AG09309 (cell line): ENCODE measurements at regions not wholly inside any gene's neighbourhood (a gene's known extent, or its start where the extent isn't known, plus 50 kb on each side); places are given as distances from the start of the nearest gene placed in this dataset.

Source experiments
- DNase-seq: peaks from one replicate; pipeline ENCODE4 v3.0.0-alpha.2; 2010; ENCODE audit warnings: low read depth
- H3K4me3 ChIP-seq: 2 replicates; pipeline ENCODE4 v1.5.1; 2011; ENCODE audit warnings: mild to moderate bottlenecking, low read depth, low read length, moderate library complexity; ENCODE audit not compliant: control insufficient read depth
- CTCF ChIP-seq: IDR thresholded peaks from 2 replicates; pipeline ENCODE4 v1.5.1; 2011; ENCODE audit warnings: mild to moderate bottlenecking, low read depth, low read length, inconsistent platforms; ENCODE audit not compliant: insufficient read depth, control insufficient read depth; ENCODE audit errors: missing control alignments

DNA sequence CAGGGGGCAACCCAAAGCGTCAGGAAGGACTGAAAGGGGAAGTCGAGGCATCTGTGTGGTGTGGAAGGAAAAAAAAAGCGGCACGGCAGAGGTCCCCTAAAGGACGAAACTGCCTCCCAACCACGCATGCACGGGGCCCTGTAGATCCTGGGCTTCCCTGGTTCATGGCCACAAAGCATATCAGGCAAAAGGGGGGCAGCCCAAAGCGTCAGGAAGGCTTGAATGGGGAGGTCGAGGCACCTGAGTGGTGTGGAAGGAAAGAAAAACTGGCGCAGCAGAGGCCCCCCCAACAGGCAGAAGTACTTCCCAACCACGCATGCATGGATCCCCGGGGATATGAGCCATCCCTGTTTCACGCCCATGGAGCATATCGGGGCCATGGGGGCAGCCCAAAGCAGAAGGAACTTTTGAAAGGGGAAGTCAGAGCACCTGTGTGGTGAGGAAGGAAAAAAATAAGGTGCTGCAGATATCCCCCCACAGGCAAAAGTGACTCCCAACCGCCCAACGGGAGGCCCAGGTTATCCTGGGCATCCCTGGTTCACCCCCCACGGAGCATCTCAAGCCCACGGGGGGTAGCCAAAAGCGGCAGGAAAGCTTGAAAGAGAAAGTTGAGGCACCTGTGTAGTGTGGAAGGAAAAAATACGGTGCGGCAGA lies 581.2 kb downstream of the ALG10 start:
- no peak overlapping the region for H3K4me3 ChIP-seq
- TF ChIP-seq CTCF, result no peak
- no peak for DNase-seq

DNA sequence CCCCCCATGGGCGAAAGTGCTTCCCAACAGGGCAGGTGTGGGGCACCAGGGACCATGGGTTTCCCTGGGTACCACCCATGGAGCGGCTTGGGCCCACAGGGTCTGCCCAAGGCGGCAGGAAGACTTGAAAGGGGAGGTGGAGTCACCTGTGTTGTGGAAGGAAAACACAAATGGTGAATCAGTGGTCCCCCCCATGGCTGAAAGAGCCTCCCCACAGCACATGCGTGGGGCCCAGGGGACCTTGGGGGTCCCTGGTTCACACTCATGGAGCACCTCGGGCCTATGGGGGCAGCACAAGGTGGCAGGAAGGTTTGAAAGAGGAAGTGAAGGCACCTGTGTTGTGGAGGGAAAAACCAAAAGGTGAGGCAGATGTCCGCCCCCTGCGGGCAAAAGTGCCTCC lies 581.9 kb downstream of the ALG10 start:
- TF ChIP-seq CTCF, result no peak
- no peak for DNase-seq
- no peak overlapping the region for H3K4me3 ChIP-seq

- no peak for TF ChIP-seq CTCF
- no peak for DNase-seq
- no peak overlapping the region for H3K4me3 ChIP-seq
Measured at GRCh38 chr12:34604631-34605509, 582.6 kb downstream of the ALG10 start.

DNA sequence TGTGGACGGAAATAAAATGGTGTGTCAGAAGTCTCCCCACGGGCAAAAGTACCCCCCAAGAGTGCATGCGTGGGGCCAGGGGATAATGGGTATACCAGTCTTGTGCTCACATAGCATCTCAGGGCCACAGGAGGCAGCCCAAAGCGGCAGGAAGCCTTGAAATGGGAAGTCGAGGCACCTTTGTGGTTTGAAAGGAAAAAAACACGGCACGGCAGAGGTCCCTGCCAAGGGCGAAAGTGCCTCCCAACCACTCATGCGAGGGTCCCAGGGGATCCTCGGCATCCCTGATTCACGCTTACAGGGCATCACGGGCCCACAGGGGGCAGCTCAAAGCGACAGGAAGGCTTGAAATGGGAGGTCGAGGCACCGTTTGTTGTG lies 583.2 kb downstream of the ALG10 start:
- DNase-seq, result no peak
- no peak for TF ChIP-seq CTCF

GRCh38 chr12:34605955-34606748 lies 583.9 kb downstream of the ALG10 start:
- no peak overlapping the region for H3K4me3 ChIP-seq
- DNase-seq, result no peak
- TF ChIP-seq CTCF, result no peak

More for the DNA sequence above, 583.2 kb downstream of the ALG10 start:
- H3K4me3 ChIP-seq, result no peak overlapping the region

- no peak overlapping the region for H3K4me3 ChIP-seq
- no peak for TF ChIP-seq CTCF
- DNase-seq, result no peak
Measured at GRCh38 chr12:34606749-34607519, 584.6 kb downstream of the ALG10 start.
